Panc1 (cell line): ENCODE measurements at regions not wholly inside any gene's neighbourhood (a gene's known extent, or its start where the extent isn't known, plus 50 kb on each side); places are given as distances from the start of the nearest gene placed in this dataset.

Source experiments
- ATAC-seq: fragments of 200-7000 bp; cut with Tn5 transposase; 2 replicates; pipeline ENCODE4 v1.9.1; 2020; ENCODE audit warnings: mild to moderate bottlenecking, moderate library complexity
- BruUV-seq: library from RNA; stranded (reverse); fragments of 400-500 nt; replicated peaks from 2 replicates; lab custom pipeline; 2021; lab: Mats Ljungman, UMichigan
- CTCF ChIA-PET: fragments of 300-600 bp; sonication (Branson Sonifier 250); formaldehyde crosslinking; loops from one replicate; lab custom pipeline; 2022; ENCODE audit warnings: antibody characterized with exemption; lab: Charles Lee
- POLR2A ChIA-PET: fragments of 300-600 bp; sonication (Branson Sonifier 250); formaldehyde crosslinking; loops from one replicate; lab custom pipeline; 2022; ENCODE audit warnings: antibody characterized with exemption; lab: Charles Lee
- DNase-seq: peaks from one replicate; pipeline ENCODE4 v3.0.0-alpha.2; 2010; ENCODE audit warnings: low read depth, low spot score
- H3K27ac ChIP-seq: 2 replicates; pipeline ENCODE4 v1.5.1; 2011; ENCODE audit warnings: mild to moderate bottlenecking, low read length, inconsistent platforms
- H3K27me3 ChIP-seq: fragments of 200-500 bp; sonication (Bioruptor generic); 2 replicates; pipeline ENCODE4 v1.6.0; 2014; ENCODE audit warnings: low read length, inconsistent platforms; ENCODE audit not compliant: control insufficient read depth, insufficient read depth
- H3K36me3 ChIP-seq: fragments of 200-500 bp; sonication (Bioruptor generic); 2 replicates; pipeline ENCODE4 v1.5.1; 2014; ENCODE audit warnings: inconsistent platforms, mild to moderate bottlenecking, low read length, moderate library complexity; ENCODE audit not compliant: control insufficient read depth, insufficient read depth
- H3K4me1 ChIP-seq: 2 replicates; pipeline ENCODE4 v1.5.1; 2011; ENCODE audit warnings: inconsistent platforms, mild to moderate bottlenecking, low read length, moderate library complexity; ENCODE audit not compliant: control insufficient read depth, insufficient read depth
- H3K4me3 ChIP-seq, 2 experiments: 2 replicates each; pipeline ENCODE4 v1.5.1; 2011 to 2012; ENCODE audit warnings: low read depth in 2 of 2, low read length in 2 of 2, mild to moderate bottlenecking in 2 of 2, inconsistent platforms in 1 of 2, moderate library complexity in 1 of 2
- H3K9me3 ChIP-seq: fragments of 200-500 bp; sonication (Bioruptor generic); 2 replicates; pipeline ENCODE4 v1.5.1; 2014; ENCODE audit warnings: low read depth, mild to moderate bottlenecking, inconsistent platforms, low read length, moderate library complexity; ENCODE audit not compliant: control insufficient read depth, insufficient read depth
- POLR2AphosphoS5 ChIP-seq: IDR thresholded peaks from 2 replicates; pipeline ENCODE4 v1.6.1; 2012; ENCODE audit warnings: mild to moderate bottlenecking, low read depth, low read length, moderate library complexity
- SIN3A ChIP-seq: IDR thresholded peaks from 2 replicates; pipeline ENCODE4 v1.6.1; 2012; ENCODE audit warnings: low read depth, mild to moderate bottlenecking, low read length, moderate library complexity, borderline replicate concordance; ENCODE audit not compliant: insufficient read depth
- TCF7L2 ChIP-seq: IDR thresholded peaks from 2 replicates; pipeline ENCODE4 v1.6.1; 2011; ENCODE audit warnings: mild to moderate bottlenecking, low read depth, low read length, inconsistent platforms
- in situ Hi-C: cut with HindIII; loops from 2 replicates; pipeline ENCODE4 v1.10.0; 2016; ENCODE audit warnings: low sequenced_read_pairs, low pct_unique_long_range_greater_than_20kb
- intact Hi-C: fragments of 100-400 bp; cut with micrococcal nuclease; formaldehyde crosslinking; loops from one replicate; pipeline ENCODE4 v1.10.0; 2022; ENCODE audit not compliant: unreplicated experiment
- TF ChIP-seq, protein P1 (sequence below), 2 experiments: IDR thresholded peaks; 2 replicates each; pipeline ENCODE4 v1.6.1; 2011 to 2012; ENCODE audit warnings: low read depth in 2 of 2, control low read depth in 1 of 2, low read length in 1 of 2, mild to moderate bottlenecking in 1 of 2, moderate library complexity in 1 of 2; ENCODE audit not compliant: insufficient read depth in 1 of 2
- TF ChIP-seq, protein P2 (sequence below): fragments of 450-650 bp; IDR thresholded peaks from 2 replicates; pipeline ENCODE4 v1.5.1; 2017; ENCODE audit warnings: mild to moderate bottlenecking

DNA sequence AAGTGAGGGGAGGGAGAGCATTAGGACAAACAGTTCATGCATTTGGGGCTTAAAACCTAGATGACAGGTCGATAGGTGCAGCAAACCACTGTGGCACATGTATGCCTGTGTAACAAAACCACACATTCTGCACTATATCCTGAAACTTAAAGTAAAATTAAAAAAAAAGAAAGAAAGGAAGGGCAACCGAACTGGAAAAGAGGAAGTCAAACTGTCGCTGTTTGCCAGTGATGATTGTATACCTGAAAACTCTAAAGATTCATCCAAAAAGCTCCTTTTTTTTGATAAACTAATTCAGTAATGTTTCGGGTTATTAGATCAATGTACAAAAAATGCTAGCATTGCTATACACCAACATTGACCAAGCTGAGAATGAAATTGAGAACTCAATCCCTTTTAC lies 259.0 kb upstream of the ALG10 start:
- in situ Hi-C loops = no loop called here
- ChIA-PET POLR2A (no interaction called here), CTCF (no interaction called here)
- Histone ChIP-seq H3K36me3 (no peaks in the 10 kb centered on the region), H3K4me3 (no peak overlapping the region), H3K27ac (no peak overlapping the region), H3K4me1 (no peaks in the 10 kb centered on the region), H3K27me3 (no peaks in the 10 kb centered on the region), H3K9me3 (no peaks in the 10 kb centered on the region)
- intact Hi-C loops = no loop called here
- DNase-seq (no peak), ATAC-seq (no peak)
- TF ChIP-seq, protein P1, sequence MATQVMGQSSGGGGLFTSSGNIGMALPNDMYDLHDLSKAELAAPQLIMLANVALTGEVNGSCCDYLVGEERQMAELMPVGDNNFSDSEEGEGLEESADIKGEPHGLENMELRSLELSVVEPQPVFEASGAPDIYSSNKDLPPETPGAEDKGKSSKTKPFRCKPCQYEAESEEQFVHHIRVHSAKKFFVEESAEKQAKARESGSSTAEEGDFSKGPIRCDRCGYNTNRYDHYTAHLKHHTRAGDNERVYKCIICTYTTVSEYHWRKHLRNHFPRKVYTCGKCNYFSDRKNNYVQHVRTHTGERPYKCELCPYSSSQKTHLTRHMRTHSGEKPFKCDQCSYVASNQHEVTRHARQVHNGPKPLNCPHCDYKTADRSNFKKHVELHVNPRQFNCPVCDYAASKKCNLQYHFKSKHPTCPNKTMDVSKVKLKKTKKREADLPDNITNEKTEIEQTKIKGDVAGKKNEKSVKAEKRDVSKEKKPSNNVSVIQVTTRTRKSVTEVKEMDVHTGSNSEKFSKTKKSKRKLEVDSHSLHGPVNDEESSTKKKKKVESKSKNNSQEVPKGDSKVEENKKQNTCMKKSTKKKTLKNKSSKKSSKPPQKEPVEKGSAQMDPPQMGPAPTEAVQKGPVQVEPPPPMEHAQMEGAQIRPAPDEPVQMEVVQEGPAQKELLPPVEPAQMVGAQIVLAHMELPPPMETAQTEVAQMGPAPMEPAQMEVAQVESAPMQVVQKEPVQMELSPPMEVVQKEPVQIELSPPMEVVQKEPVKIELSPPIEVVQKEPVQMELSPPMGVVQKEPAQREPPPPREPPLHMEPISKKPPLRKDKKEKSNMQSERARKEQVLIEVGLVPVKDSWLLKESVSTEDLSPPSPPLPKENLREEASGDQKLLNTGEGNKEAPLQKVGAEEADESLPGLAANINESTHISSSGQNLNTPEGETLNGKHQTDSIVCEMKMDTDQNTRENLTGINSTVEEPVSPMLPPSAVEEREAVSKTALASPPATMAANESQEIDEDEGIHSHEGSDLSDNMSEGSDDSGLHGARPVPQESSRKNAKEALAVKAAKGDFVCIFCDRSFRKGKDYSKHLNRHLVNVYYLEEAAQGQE (IDR thresholded peaks at IDR 0.05; ENCODE audit: insufficient read depth in 1 of 2, low read depth in 2 of 2, low read length in 1 of 2) = no peak
- no peak for TF ChIP-seq TCF7L2
- no peak for TF ChIP-seq POLR2AphosphoS5
- TF ChIP-seq, protein P2, sequence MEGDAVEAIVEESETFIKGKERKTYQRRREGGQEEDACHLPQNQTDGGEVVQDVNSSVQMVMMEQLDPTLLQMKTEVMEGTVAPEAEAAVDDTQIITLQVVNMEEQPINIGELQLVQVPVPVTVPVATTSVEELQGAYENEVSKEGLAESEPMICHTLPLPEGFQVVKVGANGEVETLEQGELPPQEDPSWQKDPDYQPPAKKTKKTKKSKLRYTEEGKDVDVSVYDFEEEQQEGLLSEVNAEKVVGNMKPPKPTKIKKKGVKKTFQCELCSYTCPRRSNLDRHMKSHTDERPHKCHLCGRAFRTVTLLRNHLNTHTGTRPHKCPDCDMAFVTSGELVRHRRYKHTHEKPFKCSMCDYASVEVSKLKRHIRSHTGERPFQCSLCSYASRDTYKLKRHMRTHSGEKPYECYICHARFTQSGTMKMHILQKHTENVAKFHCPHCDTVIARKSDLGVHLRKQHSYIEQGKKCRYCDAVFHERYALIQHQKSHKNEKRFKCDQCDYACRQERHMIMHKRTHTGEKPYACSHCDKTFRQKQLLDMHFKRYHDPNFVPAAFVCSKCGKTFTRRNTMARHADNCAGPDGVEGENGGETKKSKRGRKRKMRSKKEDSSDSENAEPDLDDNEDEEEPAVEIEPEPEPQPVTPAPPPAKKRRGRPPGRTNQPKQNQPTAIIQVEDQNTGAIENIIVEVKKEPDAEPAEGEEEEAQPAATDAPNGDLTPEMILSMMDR = no peak
- TF ChIP-seq SIN3A = no peak
- no TSS peak for BruUV-seq

DNA sequence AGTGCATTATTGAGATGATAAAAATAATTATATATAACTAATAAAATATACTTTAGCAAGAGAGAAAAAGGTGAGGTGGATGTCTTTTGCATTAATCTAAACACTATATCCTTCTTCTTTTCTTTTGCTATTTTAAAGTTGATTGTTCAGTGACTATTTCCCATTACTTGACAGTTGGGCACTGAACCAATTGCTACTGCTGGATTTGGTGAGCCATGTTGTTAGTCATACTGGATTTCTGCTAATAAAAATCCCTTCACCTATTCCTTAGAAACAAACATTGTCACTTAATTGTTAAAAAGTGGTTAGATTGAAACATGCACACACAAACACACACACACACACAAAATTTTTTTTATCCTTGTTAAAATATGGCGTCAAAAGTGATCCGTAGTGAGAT lies 251.6 kb upstream of the ALG10 start:
- no peak for DNase-seq

More for the DNA sequence above, 251.6 kb upstream of the ALG10 start:
- intact Hi-C loops = no loop called here
- no peaks in the 10 kb centered on the region for H3K9me3 ChIP-seq
- no peaks in the 10 kb centered on the region for H3K27me3 ChIP-seq
- in situ Hi-C loops = no loop called here
- BruUV-seq = no TSS peak
- no peaks in the 10 kb centered on the region for H3K4me1 ChIP-seq
- ChIA-PET CTCF (no interaction called here), POLR2A (no interaction called here)
- no peaks in the 10 kb centered on the region for H3K36me3 ChIP-seq
- no peak overlapping the region for H3K4me3 ChIP-seq
- TF ChIP-seq TCF7L2 (no peak), POLR2AphosphoS5 (no peak), SIN3A (no peak)
- TF ChIP-seq, protein P1 (IDR thresholded peaks at IDR 0.05; ENCODE audit: insufficient read depth in 1 of 2, low read depth in 2 of 2, low read length in 1 of 2) = no peak
- TF ChIP-seq, protein P2 = no peak
- ATAC-seq = no peak
- no peak overlapping the region for H3K27ac ChIP-seq
